ENCODE measurements at regions not wholly inside any gene's neighbourhood (a gene's known extent, or its start where the extent isn't known, plus 50 kb on each side); places are given as distances from the start of the nearest gene placed in this dataset.

DNA sequence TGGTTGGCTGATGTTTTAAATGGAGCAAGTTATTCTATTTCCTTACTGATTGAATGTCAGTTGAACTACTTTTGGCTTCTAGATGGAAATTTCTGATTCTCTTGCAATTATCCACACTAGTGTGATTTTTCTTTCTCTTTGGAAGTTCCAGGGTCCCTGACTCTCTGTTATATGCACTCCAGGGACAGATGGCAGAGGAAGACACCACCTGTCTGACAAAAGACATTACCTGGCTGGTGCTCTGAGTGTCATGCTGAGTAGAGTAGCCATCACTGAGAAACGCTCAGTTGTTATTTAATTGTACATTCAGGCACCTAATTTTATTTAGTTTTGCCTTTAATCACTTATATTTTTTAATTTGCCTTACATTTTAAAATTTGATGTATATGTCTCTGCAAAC is 105.4 kb upstream of the TLL1 start:
- CTCF ChIA-PET, result no interaction called here
- POLR2A ChIA-PET, result no interaction called here
- Mint-ChIP-seq H3K9me3 (ENCODE audit: insufficient read depth) (peaks cover 3% of the 10 kb centered on the region), H3K4me1 (ENCODE audit: low read depth) (no peaks in the 10 kb centered on the region), H3K27ac (no peak overlapping the region), H3K4me3 (no peak overlapping the region), H3K36me3 (ENCODE audit: low read depth) (no peaks in the 10 kb centered on the region), H3K27me3 (ENCODE audit: low read depth) (no peaks in the 10 kb centered on the region)
- no peak for DNase-seq
- no peak for ATAC-seq

DNA sequence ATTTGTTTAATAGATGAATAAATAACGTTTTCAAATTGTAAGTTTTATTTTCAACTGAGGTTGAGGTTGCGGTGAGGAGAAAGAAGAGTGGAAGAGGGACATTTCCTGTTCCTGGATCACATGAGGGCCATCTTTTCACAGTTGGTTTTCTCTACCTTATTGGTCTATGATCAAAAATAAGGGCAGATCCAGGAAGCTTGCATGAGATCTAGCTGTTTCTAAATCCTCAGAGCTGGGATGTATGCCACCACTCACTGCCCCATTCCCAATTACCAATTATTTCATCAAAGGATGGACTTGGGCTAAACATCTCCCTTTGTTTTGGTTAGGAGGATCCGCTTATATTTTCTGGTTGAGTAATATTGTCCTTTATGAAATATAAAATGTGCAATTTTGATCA is 104.8 kb upstream of the TLL1 start:
- POLR2A ChIA-PET, result no interaction called here
- H3K36me3 Mint-ChIP-seq (ENCODE audit: low read depth), result no peaks in the 10 kb centered on the region
- no peak overlapping the region for H3K27ac Mint-ChIP-seq
- no peak overlapping the region for H3K4me3 Mint-ChIP-seq
- no peak for ATAC-seq
- H3K27me3 Mint-ChIP-seq (ENCODE audit: low read depth), result no peaks in the 10 kb centered on the region
- H3K4me1 Mint-ChIP-seq (ENCODE audit: low read depth), result no peaks in the 10 kb centered on the region
- DNase-seq, result no peak
- H3K9me3 Mint-ChIP-seq (ENCODE audit: insufficient read depth), result peaks cover 3% of the 10 kb centered on the region
- CTCF ChIA-PET, result no interaction called here

DNA sequence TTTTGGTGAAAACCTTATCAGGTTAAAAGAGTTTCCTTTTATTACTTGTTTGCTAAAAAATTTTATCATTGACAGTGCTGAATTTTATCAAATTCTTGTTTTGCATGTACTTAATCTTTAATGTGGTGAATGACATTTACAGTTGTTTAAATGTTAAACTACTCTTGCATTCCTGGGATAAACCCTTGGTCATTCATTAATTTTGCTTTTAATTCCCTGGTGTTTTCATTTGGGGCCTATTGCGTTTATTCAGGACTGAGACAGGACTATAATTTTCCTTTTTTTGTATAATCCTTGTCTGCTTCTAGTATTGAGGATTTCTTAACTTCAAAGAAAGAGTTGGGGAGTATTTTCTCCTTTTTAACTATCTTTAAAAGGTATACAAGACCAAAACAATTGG is 98.7 kb upstream of the TLL1 start:
- POLR2A ChIA-PET, result no interaction called here
- CTCF ChIA-PET, result no interaction called here
- Mint-ChIP-seq H3K4me1 (ENCODE audit: low read depth) (no peaks in the 10 kb centered on the region), H3K4me3 (no peak overlapping the region), H3K36me3 (ENCODE audit: low read depth) (no peaks in the 10 kb centered on the region), H3K27ac (no peak overlapping the region), H3K27me3 (ENCODE audit: low read depth) (no peaks in the 10 kb centered on the region), H3K9me3 (ENCODE audit: insufficient read depth) (peaks cover 3% of the 10 kb centered on the region)
- no peak for DNase-seq
- no peak for ATAC-seq

DNA sequence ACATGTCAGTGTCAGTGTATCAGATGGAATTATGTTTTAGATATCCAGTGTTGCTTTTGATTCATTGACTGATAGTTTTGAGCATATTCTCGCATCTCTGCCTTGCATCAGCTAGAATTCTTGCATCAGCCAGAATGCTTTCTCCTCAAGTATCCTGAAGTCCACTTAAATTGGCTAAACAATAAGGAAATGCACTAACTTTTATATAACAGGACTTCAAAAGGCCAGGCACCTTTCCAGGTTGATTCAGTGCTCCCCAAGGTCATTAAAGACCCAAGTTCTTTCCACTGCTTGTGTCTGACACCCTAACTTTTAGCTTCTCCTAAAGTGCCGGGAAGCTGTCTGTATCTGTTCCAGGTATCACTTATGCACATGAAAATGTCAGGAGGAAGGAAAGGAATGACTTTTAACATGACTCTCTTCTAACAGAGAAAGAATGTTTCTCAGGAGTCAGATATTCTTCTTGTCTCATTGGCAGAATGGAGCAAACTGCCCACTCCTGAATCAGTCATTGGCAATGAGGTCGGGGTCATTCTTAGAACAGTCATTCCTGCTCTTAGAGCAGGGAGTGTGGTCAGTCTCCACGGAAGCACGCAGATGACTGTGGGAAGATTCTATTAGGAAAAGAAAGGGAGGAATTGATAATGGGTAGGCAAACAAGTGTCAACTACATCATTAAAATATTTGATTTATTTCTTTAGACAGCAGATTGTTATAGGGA is 92.9 kb upstream of the TLL1 start:
- no peaks in the 10 kb centered on the region for H3K36me3 Mint-ChIP-seq (ENCODE audit: low read depth)
- ChIA-PET CTCF (no interaction called here), POLR2A (no interaction called here)
- ATAC-seq (no peak), DNase-seq (no peak)
- H3K4me1 Mint-ChIP-seq (ENCODE audit: low read depth), result no peaks in the 10 kb centered on the region
- H3K27ac Mint-ChIP-seq, result no peak overlapping the region
- H3K4me3 Mint-ChIP-seq, result no peak overlapping the region
- H3K9me3 Mint-ChIP-seq (ENCODE audit: insufficient read depth), result no peaks in the 10 kb centered on the region
- H3K27me3 Mint-ChIP-seq (ENCODE audit: low read depth), result no peaks in the 10 kb centered on the region

GRCh38 chr4:165780735-165781134 is 92.3 kb upstream of the TLL1 start:
- ATAC-seq (no peak), DNase-seq (no peak)
- Mint-ChIP-seq H3K4me3 (no peak overlapping the region), H3K36me3 (ENCODE audit: low read depth) (no peaks in the 10 kb centered on the region), H3K27me3 (ENCODE audit: low read depth) (no peaks in the 10 kb centered on the region), H3K27ac (no peak overlapping the region), H3K9me3 (ENCODE audit: insufficient read depth) (no peaks in the 10 kb centered on the region), H3K4me1 (ENCODE audit: low read depth) (no peaks in the 10 kb centered on the region)
- ChIA-PET POLR2A (no interaction called here), CTCF (no interaction called here)

GRCh38 chr4:165782623-165783022 is 90.4 kb upstream of the TLL1 start:
- ATAC-seq (no peak), DNase-seq (no peak)
- POLR2A ChIA-PET, result no interaction called here
- H3K4me3 Mint-ChIP-seq, result no peak overlapping the region
- CTCF ChIA-PET, result no interaction called here
- H3K36me3 Mint-ChIP-seq (ENCODE audit: low read depth), result no peaks in the 10 kb centered on the region
- no peaks in the 10 kb centered on the region for H3K9me3 Mint-ChIP-seq (ENCODE audit: insufficient read depth)
- no peaks in the 10 kb centered on the region for H3K4me1 Mint-ChIP-seq (ENCODE audit: low read depth)
- no peak overlapping the region for H3K27ac Mint-ChIP-seq
- no peaks in the 10 kb centered on the region for H3K27me3 Mint-ChIP-seq (ENCODE audit: low read depth)

GRCh38 chr4:165783626-165784025 is 89.4 kb upstream of the TLL1 start:
- ChIA-PET CTCF (no interaction called here), POLR2A (no interaction called here)
- no peaks in the 10 kb centered on the region for H3K27me3 Mint-ChIP-seq (ENCODE audit: low read depth)
- ATAC-seq, result no peak
- no peak overlapping the region for H3K27ac Mint-ChIP-seq
- no peak overlapping the region for H3K4me3 Mint-ChIP-seq
- H3K4me1 Mint-ChIP-seq (ENCODE audit: low read depth), result no peaks in the 10 kb centered on the region
- DNase-seq, result no peak
- no peaks in the 10 kb centered on the region for H3K9me3 Mint-ChIP-seq (ENCODE audit: insufficient read depth)
- no peaks in the 10 kb centered on the region for H3K36me3 Mint-ChIP-seq (ENCODE audit: low read depth)

- H3K27ac Mint-ChIP-seq, result no peak overlapping the region
- H3K27me3 Mint-ChIP-seq (ENCODE audit: low read depth), result no peaks in the 10 kb centered on the region
- no peaks in the 10 kb centered on the region for H3K4me1 Mint-ChIP-seq (ENCODE audit: low read depth)
- no peak overlapping the region for H3K4me3 Mint-ChIP-seq
- DNase-seq (no peak), ATAC-seq (no peak)
- ChIA-PET CTCF (no interaction called here), POLR2A (no interaction called here)
- H3K9me3 Mint-ChIP-seq (ENCODE audit: insufficient read depth), result no peaks in the 10 kb centered on the region
- H3K36me3 Mint-ChIP-seq (ENCODE audit: low read depth), result no peaks in the 10 kb centered on the region
Observed at GRCh38 chr4:165784672-165785071, 88.4 kb upstream of the TLL1 start.

- Mint-ChIP-seq H3K4me1 (ENCODE audit: low read depth) (no peaks in the 10 kb centered on the region), H3K27ac (no peak overlapping the region), H3K9me3 (ENCODE audit: insufficient read depth) (no peaks in the 10 kb centered on the region), H3K27me3 (ENCODE audit: low read depth) (no peaks in the 10 kb centered on the region), H3K4me3 (no peak overlapping the region), H3K36me3 (ENCODE audit: low read depth) (no peaks in the 10 kb centered on the region)
- ChIA-PET CTCF (no interaction called here), POLR2A (no interaction called here)
- ATAC-seq (no peak), DNase-seq (no peak)
Observed at GRCh38 chr4:165785337-165785736, 87.7 kb upstream of the TLL1 start.

DNA sequence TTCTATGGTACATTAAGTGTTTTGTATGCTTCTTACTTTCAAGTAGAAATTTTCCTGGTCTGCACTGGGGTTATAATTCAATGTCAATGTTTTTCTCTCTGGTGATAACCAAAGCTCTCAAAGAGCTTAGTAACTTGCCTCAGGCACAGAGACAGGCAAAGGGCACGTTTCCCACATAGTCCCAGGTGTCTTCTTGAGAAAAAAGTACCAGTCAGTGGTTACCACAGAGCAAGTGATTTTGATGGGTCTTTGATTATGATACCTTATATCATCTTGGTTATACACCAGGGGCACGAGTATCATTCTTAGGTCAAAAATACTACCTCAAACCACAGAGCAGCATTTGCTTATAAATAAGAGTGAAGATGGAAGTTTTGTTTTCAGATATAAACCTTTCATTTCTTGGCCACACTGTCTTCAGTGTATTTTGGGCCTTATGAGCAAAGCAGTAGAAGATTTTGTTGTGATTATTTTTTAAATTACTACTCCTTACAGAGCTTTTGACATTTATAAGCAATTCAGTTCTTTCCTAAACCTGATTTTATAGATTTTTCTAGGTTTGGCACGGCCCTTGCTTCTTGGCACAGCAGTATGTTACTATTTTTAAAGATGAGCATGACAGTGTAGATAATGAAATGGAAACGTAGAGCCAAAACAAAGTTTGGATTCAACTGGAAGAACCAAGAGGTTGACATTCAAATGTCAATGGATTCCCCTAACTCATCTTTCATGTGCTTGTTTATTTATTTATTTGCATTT is 85.3 kb upstream of the TLL1 start:
- DNase-seq (no peak), ATAC-seq (no peak)
- H3K9me3 Mint-ChIP-seq (ENCODE audit: insufficient read depth), result no peaks in the 10 kb centered on the region
- H3K27me3 Mint-ChIP-seq (ENCODE audit: low read depth), result no peaks in the 10 kb centered on the region
- H3K36me3 Mint-ChIP-seq (ENCODE audit: low read depth), result no peaks in the 10 kb centered on the region
- ChIA-PET POLR2A (no interaction called here), CTCF (no interaction called here)
- no peak overlapping the region for H3K4me3 Mint-ChIP-seq
- H3K27ac Mint-ChIP-seq, result no peak overlapping the region
- H3K4me1 Mint-ChIP-seq (ENCODE audit: low read depth), result no peaks in the 10 kb centered on the region

DNA sequence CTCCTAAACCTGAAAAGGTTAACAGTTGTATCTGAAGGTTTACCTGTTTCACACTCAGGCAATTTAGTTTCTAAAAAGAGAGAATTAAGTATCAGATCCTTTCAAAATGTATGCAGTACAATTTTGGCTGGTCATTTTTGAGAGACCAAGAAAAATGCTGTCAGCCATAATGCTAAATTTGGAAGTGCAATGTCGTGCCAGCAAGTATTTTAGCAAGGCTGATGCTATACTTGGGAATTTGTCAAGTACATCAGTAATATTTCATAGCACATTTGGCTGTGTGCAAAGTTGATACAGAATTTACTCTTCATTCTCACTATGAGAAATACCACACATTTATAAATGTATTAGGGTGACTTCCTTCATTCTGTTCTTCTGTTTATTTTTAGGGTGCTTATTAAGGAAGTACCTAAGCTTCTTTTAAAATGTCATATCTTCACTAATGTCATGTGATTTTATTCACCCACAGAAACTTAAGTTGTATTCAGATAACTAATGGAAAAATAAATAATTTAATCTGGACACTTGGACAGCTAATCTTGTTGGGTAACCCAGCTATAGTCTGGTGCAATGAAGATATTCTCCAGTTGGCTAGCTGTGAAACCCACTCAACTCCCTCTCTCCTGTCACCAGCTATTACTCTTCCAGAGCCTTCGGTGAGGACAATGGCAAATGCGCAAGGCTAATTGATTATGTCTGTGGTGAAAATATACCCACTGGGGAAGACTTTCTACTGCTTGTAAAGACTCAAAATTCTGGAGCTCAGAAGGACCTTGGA is 84.2 kb upstream of the TLL1 start:
- no peaks in the 10 kb centered on the region for H3K27me3 Mint-ChIP-seq (ENCODE audit: low read depth)
- no peaks in the 10 kb centered on the region for H3K9me3 Mint-ChIP-seq (ENCODE audit: insufficient read depth)
- H3K4me1 Mint-ChIP-seq (ENCODE audit: low read depth), result no peaks in the 10 kb centered on the region
- ATAC-seq, result no peak
- no peak overlapping the region for H3K27ac Mint-ChIP-seq
- CTCF ChIA-PET, result no interaction called here
- no peak overlapping the region for H3K4me3 Mint-ChIP-seq
- no peak for DNase-seq
- H3K36me3 Mint-ChIP-seq (ENCODE audit: low read depth), result no peaks in the 10 kb centered on the region
- POLR2A ChIA-PET, result no interaction called here

DNA sequence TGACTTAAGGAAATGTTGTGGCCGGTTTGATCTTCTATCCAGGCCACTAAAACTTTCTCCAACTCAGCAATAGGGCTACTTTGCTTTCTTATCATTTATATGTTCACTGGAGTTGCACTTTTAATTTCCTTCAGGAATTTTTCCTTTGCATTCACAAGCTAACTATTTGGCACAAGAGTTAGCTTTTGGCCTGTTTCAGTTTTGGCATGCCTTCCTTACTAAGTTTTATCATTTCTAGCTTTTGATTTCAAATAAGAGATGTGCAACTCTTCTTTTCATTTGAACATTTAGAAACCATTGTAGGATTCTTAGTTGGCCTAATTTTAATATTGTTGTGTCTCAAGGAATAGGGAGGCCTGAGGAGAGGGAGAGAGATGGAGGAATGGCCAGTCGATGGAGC is 79.8 kb upstream of the TLL1 start:
- no peaks in the 10 kb centered on the region for H3K4me1 Mint-ChIP-seq (ENCODE audit: low read depth)
- ATAC-seq, result no peak
- H3K36me3 Mint-ChIP-seq (ENCODE audit: low read depth), result no peaks in the 10 kb centered on the region
- no peak overlapping the region for H3K4me3 Mint-ChIP-seq
- H3K27me3 Mint-ChIP-seq (ENCODE audit: low read depth), result no peaks in the 10 kb centered on the region
- CTCF ChIA-PET, result no interaction called here
- no peak overlapping the region for H3K27ac Mint-ChIP-seq
- POLR2A ChIA-PET, result no interaction called here
- H3K9me3 Mint-ChIP-seq (ENCODE audit: insufficient read depth), result no peaks in the 10 kb centered on the region
- no peak for DNase-seq

Data from activated CD8-positive, alpha-beta T cell treated with anti-CD3 and anti-CD28 coated beads, Interleukin-2, amount 10 ng/mL, durations not matched to agents 7 days and 5 days (primary cell).